ENCODE measurements at regions not wholly inside any gene's neighbourhood (a gene's known extent, or its start where the extent isn't known, plus 50 kb on each side); places are given as distances from the start of the nearest gene placed in this dataset.

- H3K27ac Mint-ChIP-seq = peak overlapping the region in 9 of 10 donors; percentile 42 to 96 (median 68)
- POLR2A ChIA-PET = no interaction called here
- no peaks in the 10 kb centered on the region for H3K36me3 Mint-ChIP-seq
- DNase-seq (peak in 2 of 10 donors; percentile 5 to 44), ATAC-seq (no peak)
- H3K27me3 Mint-ChIP-seq = peaks cover 0 to 3% (median under 1%) of the 10 kb centered on the region in 5 donors
- H3K4me1 Mint-ChIP-seq = peaks cover 5 to 35% (median 20%) of the 10 kb centered on the region in 4 donors
- peak overlapping the region in 9 of 10 donors; percentile 45 to 89 (median 63) for H3K4me3 Mint-ChIP-seq
- H3K9me3 Mint-ChIP-seq = no peaks in the 10 kb centered on the region
Observed at GRCh38 chr5:74576941-74577456, 63.5 kb downstream of the ENC1 start.

GRCh38 chr5:74575741-74576538, 64.6 kb downstream of the ENC1 start:
- POLR2A ChIA-PET = interaction anchor here (0.7 kb wide), 1 partner anchor 64 kb away, joined by 3 read pairs; the partner anchor contains the start of gene ENC1
- H3K4me1 Mint-ChIP-seq = peaks cover 5 to 35% (median 20%) of the 10 kb centered on the region in 4 donors
- no peak for ATAC-seq

GRCh38 chr5:74570250-74570649, 70.3 kb downstream of the ENC1 start:
- peaks cover 0 to 7% (median 2%) of the 10 kb centered on the region in 5 donors for H3K27me3 Mint-ChIP-seq
- H3K4me3 Mint-ChIP-seq = no peak overlapping the region
- POLR2A ChIA-PET = no interaction called here
- H3K9me3 Mint-ChIP-seq = peaks cover 0 to 13% (median 3%) of the 10 kb centered on the region in 9 donors
- no peak for DNase-seq
- ATAC-seq = no peak
- no peaks in the 10 kb centered on the region for H3K36me3 Mint-ChIP-seq
- H3K4me1 Mint-ChIP-seq = no peaks in the 10 kb centered on the region
- H3K27ac Mint-ChIP-seq = no peak overlapping the region

More at GRCh38 chr5:74575741-74576538, 64.6 kb downstream of the ENC1 start:
- DNase-seq = no peak
- Mint-ChIP-seq H3K9me3 (no peaks in the 10 kb centered on the region), H3K27ac (peak overlapping the region in 5 of 10 donors; percentile 16 to 78 (median 36)), H3K4me3 (peak overlapping the region in 6 of 10 donors; percentile 16 to 60 (median 39)), H3K36me3 (no peaks in the 10 kb centered on the region), H3K27me3 (peaks cover 0 to 5% (median 2%) of the 10 kb centered on the region in 5 donors)

- no peaks in the 10 kb centered on the region for H3K4me1 Mint-ChIP-seq
Observed at GRCh38 chr5:74567411-74567995, 73.0 kb downstream of the ENC1 start.

GRCh38 chr5:74562122-74562521, 78.4 kb downstream of the ENC1 start:
- no peak overlapping the region for H3K4me3 Mint-ChIP-seq
- ATAC-seq = no peak
- H3K36me3 Mint-ChIP-seq = no peaks in the 10 kb centered on the region
- H3K4me1 Mint-ChIP-seq = no peaks in the 10 kb centered on the region
- H3K27me3 Mint-ChIP-seq = peaks cover 3 to 10% (median 4%) of the 10 kb centered on the region in 5 donors
- H3K27ac Mint-ChIP-seq = no peak overlapping the region
- POLR2A ChIA-PET = no interaction called here
- no peak for DNase-seq
- no peaks in the 10 kb centered on the region for H3K9me3 Mint-ChIP-seq

More at GRCh38 chr5:74567411-74567995, 73.0 kb downstream of the ENC1 start:
- Mint-ChIP-seq H3K36me3 (no peaks in the 10 kb centered on the region), H3K27ac (no peak overlapping the region), H3K27me3 (peaks cover 0 to 7% (median 0%) of the 10 kb centered on the region in 5 donors), H3K9me3 (peaks cover 0 to 13% (median 3%) of the 10 kb centered on the region in 9 donors), H3K4me3 (no peak overlapping the region)
- no peak for ATAC-seq
- POLR2A ChIA-PET = no interaction called here
- DNase-seq = no peak

GRCh38 chr5:74560245-74560644, 80.3 kb downstream of the ENC1 start:
- Mint-ChIP-seq H3K4me3 (no peak overlapping the region), H3K36me3 (no peaks in the 10 kb centered on the region), H3K9me3 (no peaks in the 10 kb centered on the region), H3K27ac (no peak overlapping the region), H3K4me1 (no peaks in the 10 kb centered on the region), H3K27me3 (peaks cover 3 to 10% (median 4%) of the 10 kb centered on the region in 5 donors)
- DNase-seq (no peak), ATAC-seq (no peak)
- POLR2A ChIA-PET = no interaction called here

GRCh38 chr5:74556631-74557595, 83.6 kb downstream of the ENC1 start:
- no peak for DNase-seq
- peaks cover 0 to 7% (median 0%) of the 10 kb centered on the region in 9 donors for H3K9me3 Mint-ChIP-seq
- no peaks in the 10 kb centered on the region for H3K4me1 Mint-ChIP-seq
- no peak overlapping the region for H3K4me3 Mint-ChIP-seq
- no peak overlapping the region for H3K27ac Mint-ChIP-seq
- no peaks in the 10 kb centered on the region for H3K36me3 Mint-ChIP-seq
- POLR2A ChIA-PET = no interaction called here
- no peak for ATAC-seq
- peaks cover 4 to 14% (median 6%) of the 10 kb centered on the region in 5 donors for H3K27me3 Mint-ChIP-seq

GRCh38 chr5:74556006-74556405, 84.5 kb downstream of the ENC1 start:
- H3K4me3 Mint-ChIP-seq = no peak overlapping the region
- no peaks in the 10 kb centered on the region for H3K4me1 Mint-ChIP-seq
- POLR2A ChIA-PET = no interaction called here
- no peak overlapping the region for H3K27ac Mint-ChIP-seq
- H3K9me3 Mint-ChIP-seq = peaks cover 0 to 7% (median 0%) of the 10 kb centered on the region in 9 donors
- ATAC-seq (no peak), DNase-seq (no peak)
- H3K36me3 Mint-ChIP-seq = no peaks in the 10 kb centered on the region
- peaks cover 4 to 14% (median 6%) of the 10 kb centered on the region in 5 donors for H3K27me3 Mint-ChIP-seq

- DNase-seq (no peak), ATAC-seq (no peak)
- H3K4me3 Mint-ChIP-seq = no peak overlapping the region
- H3K27ac Mint-ChIP-seq = no peak overlapping the region
- peaks cover 0 to 5% (median 2%) of the 10 kb centered on the region in 5 donors for H3K27me3 Mint-ChIP-seq
- no peaks in the 10 kb centered on the region for H3K4me1 Mint-ChIP-seq
- H3K9me3 Mint-ChIP-seq = peaks cover 0 to 7% (median 0%) of the 10 kb centered on the region in 9 donors
- H3K36me3 Mint-ChIP-seq = no peaks in the 10 kb centered on the region
- POLR2A ChIA-PET = no interaction called here
Observed at GRCh38 chr5:74552101-74552500, 88.4 kb downstream of the ENC1 start.

- peaks cover 0 to 7% (median 0%) of the 10 kb centered on the region in 9 donors for H3K9me3 Mint-ChIP-seq
- no peak overlapping the region for H3K4me3 Mint-ChIP-seq
- peaks cover 0 to 5% (median 2%) of the 10 kb centered on the region in 5 donors for H3K27me3 Mint-ChIP-seq
- H3K27ac Mint-ChIP-seq = no peak overlapping the region
- ATAC-seq = no peak
- DNase-seq = no peak
- H3K36me3 Mint-ChIP-seq = no peaks in the 10 kb centered on the region
- POLR2A ChIA-PET = no interaction called here
- no peaks in the 10 kb centered on the region for H3K4me1 Mint-ChIP-seq
Observed at GRCh38 chr5:74550927-74551326, 89.6 kb downstream of the ENC1 start.

- H3K36me3 Mint-ChIP-seq = no peaks in the 10 kb centered on the region
- POLR2A ChIA-PET = no interaction called here
Observed at GRCh38 chr5:74549384-74549783, 91.1 kb downstream of the ENC1 start.

GRCh38 chr5:74546796-74547195, 93.7 kb downstream of the ENC1 start:
- no peak overlapping the region for H3K4me3 Mint-ChIP-seq
- DNase-seq (no peak), ATAC-seq (no peak)
- POLR2A ChIA-PET = no interaction called here
- H3K9me3 Mint-ChIP-seq = no peaks in the 10 kb centered on the region
- no peaks in the 10 kb centered on the region for H3K4me1 Mint-ChIP-seq
- no peak overlapping the region for H3K27ac Mint-ChIP-seq
- H3K27me3 Mint-ChIP-seq = peaks cover 0 to 5% (median 2%) of the 10 kb centered on the region in 5 donors
- H3K36me3 Mint-ChIP-seq = no peaks in the 10 kb centered on the region

More at GRCh38 chr5:74549384-74549783, 91.1 kb downstream of the ENC1 start:
- ATAC-seq (no peak), DNase-seq (no peak)
- Mint-ChIP-seq H3K4me3 (no peak overlapping the region), H3K9me3 (peaks cover 0 to 7% (median 0%) of the 10 kb centered on the region in 9 donors), H3K27ac (no peak overlapping the region), H3K4me1 (no peaks in the 10 kb centered on the region), H3K27me3 (peaks cover 0 to 4% (median 0%) of the 10 kb centered on the region in 5 donors)

Data from naive thymus-derived CD8-positive, alpha-beta T cell (primary cell).